Naive B cell (primary cell): ENCODE measurements at regions not wholly inside any gene's neighbourhood (a gene's known extent, or its start where the extent isn't known, plus 50 kb on each side); places are given as distances from the start of the nearest gene placed in this dataset.

Source experiments
- ATAC-seq, 2 donors: fragments of 150-1000 bp; cut with Tn5 transposase; 2 replicates each; pipeline ENCODE4 v1.10.0; 2021; ENCODE audit warnings: low read depth in 2 of 2, mild to moderate bottlenecking in 2 of 2, moderate library complexity in 2 of 2
- DNase-seq: peaks from one replicate; pipeline ENCODE4 v3.0.0; 2022
- H3K27ac Mint-ChIP-seq, 6 donors: one replicate each; pipeline ENCODE4 v1.8.0; 2020 to 2022; ENCODE audit warnings: mild to moderate bottlenecking in 6 of 6, mixed read lengths in 6 of 6, moderate library complexity in 5 of 6, inconsistent platforms in 2 of 6
- H3K27me3 Mint-ChIP-seq, 3 donors: one replicate each; pipeline ENCODE4 v1.8.0; 2021 to 2022; ENCODE audit warnings: mixed read lengths in 3 of 3, mild to moderate bottlenecking in 1 of 3
- H3K36me3 Mint-ChIP-seq, 2 donors: one replicate each; pipeline ENCODE4 v1.8.0; 2020 to 2022; ENCODE audit warnings: mixed read lengths in 2 of 2, inconsistent platforms in 1 of 2, mild to moderate bottlenecking in 1 of 2
- H3K4me1 Mint-ChIP-seq, 3 donors: one replicate each; pipeline ENCODE4 v1.8.0; 2020 to 2022; ENCODE audit warnings: mixed read lengths in 3 of 3, inconsistent platforms in 1 of 3, mild to moderate bottlenecking in 1 of 3, moderate library complexity in 1 of 3
- H3K4me3 Mint-ChIP-seq, 8 donors: one replicate each; pipeline ENCODE4 v1.8.0; 2020 to 2022; ENCODE audit warnings: mild to moderate bottlenecking in 8 of 8, mixed read lengths in 8 of 8, moderate library complexity in 8 of 8, inconsistent platforms in 2 of 8
- H3K9me3 Mint-ChIP-seq, 7 donors: one replicate each; pipeline ENCODE4 v1.8.0; 2020 to 2022; ENCODE audit warnings: mixed read lengths in 7 of 7, mild to moderate bottlenecking in 5 of 7, inconsistent platforms in 2 of 7, moderate library complexity in 1 of 7

GRCh38 chr6:14646371-14646770 lies 528.8 kb downstream of the CD83 start:
- H3K36me3 Mint-ChIP-seq, result peaks cover 0 to 4% of the 10 kb centered on the region in 2 donors
- H3K27me3 Mint-ChIP-seq, result no peaks in the 10 kb centered on the region
- DNase-seq, result no peak
- H3K4me3 Mint-ChIP-seq, result no peak overlapping the region
- H3K27ac Mint-ChIP-seq, result no peak overlapping the region
- peaks cover 29 to 40% (median 39%) of the 10 kb centered on the region in 3 donors for H3K4me1 Mint-ChIP-seq
- ATAC-seq, result no peak
- H3K9me3 Mint-ChIP-seq, result peaks cover 0 to 5% (median 0%) of the 10 kb centered on the region in 7 donors

- Mint-ChIP-seq H3K4me1 (peaks cover 30 to 41% (median 40%) of the 10 kb centered on the region in 3 donors), H3K9me3 (peaks cover 0 to 5% (median 2%) of the 10 kb centered on the region in 7 donors), H3K27ac (no peak overlapping the region), H3K27me3 (no peaks in the 10 kb centered on the region), H3K4me3 (no peak overlapping the region), H3K36me3 (peaks cover 0 to 4% of the 10 kb centered on the region in 2 donors)
- ATAC-seq (no peak), DNase-seq (no peak)
These were observed 529.8 kb downstream of the CD83 start for GRCh38 chr6:14647357-14647756.

GRCh38 chr6:14652536-14652935 lies 535.0 kb downstream of the CD83 start:
- no peaks in the 10 kb centered on the region for H3K27me3 Mint-ChIP-seq
- peaks cover 0 to 5% (median 2%) of the 10 kb centered on the region in 7 donors for H3K9me3 Mint-ChIP-seq
- peak overlapping the region in 4 of 6 donors; percentile 60 to 94 (median 75) for H3K27ac Mint-ChIP-seq
- DNase-seq, result no peak
- peaks cover 0 to 4% of the 10 kb centered on the region in 2 donors for H3K36me3 Mint-ChIP-seq
- H3K4me1 Mint-ChIP-seq, result peaks cover 30 to 69% (median 46%) of the 10 kb centered on the region in 3 donors
- no peak for ATAC-seq
- no peak overlapping the region for H3K4me3 Mint-ChIP-seq

GRCh38 chr6:14655201-14656061 lies 537.9 kb downstream of the CD83 start:
- H3K36me3 Mint-ChIP-seq, result peaks cover 0 to 4% of the 10 kb centered on the region in 2 donors
- no peak for DNase-seq
- H3K9me3 Mint-ChIP-seq, result peaks cover 0 to 2% (median 0%) of the 10 kb centered on the region in 7 donors
- H3K4me1 Mint-ChIP-seq, result peaks cover 14 to 59% (median 40%) of the 10 kb centered on the region in 3 donors
- peak overlapping the region; percentile 29 to 86 (median 74) for H3K4me3 Mint-ChIP-seq
- no peak for ATAC-seq
- peak overlapping the region in 4 of 6 donors; percentile 96 to 99 (median 97) for H3K27ac Mint-ChIP-seq
- H3K27me3 Mint-ChIP-seq, result no peaks in the 10 kb centered on the region

- peaks cover 0 to 4% of the 10 kb centered on the region in 2 donors for H3K36me3 Mint-ChIP-seq
- peak overlapping the region in 4 of 6 donors; percentile 96 to 99 (median 97) for H3K27ac Mint-ChIP-seq
- H3K4me1 Mint-ChIP-seq, result peaks cover 12 to 58% (median 40%) of the 10 kb centered on the region in 3 donors
- DNase-seq (peak; percentile 48), ATAC-seq (peak; percentile 24 to 38)
- peak overlapping the region; percentile 29 to 86 (median 74) for H3K4me3 Mint-ChIP-seq
- peaks cover 0 to 2% (median 0%) of the 10 kb centered on the region in 7 donors for H3K9me3 Mint-ChIP-seq
- H3K27me3 Mint-ChIP-seq, result no peaks in the 10 kb centered on the region
These were observed 538.5 kb downstream of the CD83 start for GRCh38 chr6:14656078-14656521.

- peak overlapping the region; percentile 29 to 86 (median 74) for H3K4me3 Mint-ChIP-seq
- peak; percentile 11 to 15 for ATAC-seq
- DNase-seq, result peak; percentile 46
- peak overlapping the region in 4 of 6 donors; percentile 96 to 99 (median 97) for H3K27ac Mint-ChIP-seq
- no peaks in the 10 kb centered on the region for H3K27me3 Mint-ChIP-seq
- peaks cover 7 to 53% (median 35%) of the 10 kb centered on the region in 3 donors for H3K4me1 Mint-ChIP-seq
- H3K36me3 Mint-ChIP-seq, result peaks cover 0 to 4% of the 10 kb centered on the region in 2 donors
- H3K9me3 Mint-ChIP-seq, result peaks cover 0 to under 1% (median 0%) of the 10 kb centered on the region in 7 donors
These were observed 539.1 kb downstream of the CD83 start for GRCh38 chr6:14656649-14657048.

GRCh38 chr6:14658030-14658429 lies 540.5 kb downstream of the CD83 start:
- DNase-seq (no peak), ATAC-seq (no peak)
- Mint-ChIP-seq H3K4me1 (peaks cover 1 to 47% (median 34%) of the 10 kb centered on the region in 3 donors), H3K9me3 (no peaks in the 10 kb centered on the region), H3K27me3 (no peaks in the 10 kb centered on the region), H3K4me3 (peak overlapping the region in 4 of 8 donors; percentile 45 to 82 (median 74)), H3K27ac (no peak overlapping the region), H3K36me3 (peaks cover 0 to 4% of the 10 kb centered on the region in 2 donors)

GRCh38 chr6:14658886-14659561 lies 541.5 kb downstream of the CD83 start:
- no peaks in the 10 kb centered on the region for H3K27me3 Mint-ChIP-seq
- H3K4me1 Mint-ChIP-seq, result peaks cover 3 to 41% (median 35%) of the 10 kb centered on the region in 3 donors
- H3K9me3 Mint-ChIP-seq, result no peaks in the 10 kb centered on the region
- ATAC-seq, result peak; percentile 24 to 26
- peak overlapping the region in 6 of 8 donors; percentile 40 to 82 (median 70) for H3K4me3 Mint-ChIP-seq
- peaks cover 0 to 4% of the 10 kb centered on the region in 2 donors for H3K36me3 Mint-ChIP-seq
- no peak overlapping the region for H3K27ac Mint-ChIP-seq
- peak; percentile 48 for DNase-seq

GRCh38 chr6:14659841-14660240 lies 542.3 kb downstream of the CD83 start:
- H3K9me3 Mint-ChIP-seq, result no peaks in the 10 kb centered on the region
- H3K4me1 Mint-ChIP-seq, result peaks cover 11 to 42% (median 36%) of the 10 kb centered on the region in 3 donors
- no peaks in the 10 kb centered on the region for H3K27me3 Mint-ChIP-seq
- ATAC-seq (no peak), DNase-seq (no peak)
- no peak overlapping the region for H3K27ac Mint-ChIP-seq
- peaks cover 0 to 4% of the 10 kb centered on the region in 2 donors for H3K36me3 Mint-ChIP-seq
- peak overlapping the region in 3 of 8 donors; percentile 48 to 66 (median 54) for H3K4me3 Mint-ChIP-seq

- H3K4me1 Mint-ChIP-seq, result peaks cover 23 to 39% (median 32%) of the 10 kb centered on the region in 3 donors
- peaks cover 0 to 4% of the 10 kb centered on the region in 2 donors for H3K36me3 Mint-ChIP-seq
- no peaks in the 10 kb centered on the region for H3K9me3 Mint-ChIP-seq
- H3K27ac Mint-ChIP-seq, result no peak overlapping the region
- DNase-seq (peak; percentile 86), ATAC-seq (peak; percentile 77 to 79)
- no peaks in the 10 kb centered on the region for H3K27me3 Mint-ChIP-seq
- H3K4me3 Mint-ChIP-seq, result no peak overlapping the region
These were observed 543.4 kb downstream of the CD83 start for GRCh38 chr6:14660806-14661579.

- peaks cover 0 to 4% of the 10 kb centered on the region in 2 donors for H3K36me3 Mint-ChIP-seq
- ATAC-seq (no peak), DNase-seq (no peak)
- H3K4me1 Mint-ChIP-seq, result peaks cover 29 to 39% (median 34%) of the 10 kb centered on the region in 3 donors
- no peaks in the 10 kb centered on the region for H3K27me3 Mint-ChIP-seq
- H3K27ac Mint-ChIP-seq, result no peak overlapping the region
- H3K4me3 Mint-ChIP-seq, result no peak overlapping the region
- no peaks in the 10 kb centered on the region for H3K9me3 Mint-ChIP-seq
These were observed 544.1 kb downstream of the CD83 start for GRCh38 chr6:14661691-14662090.

- ATAC-seq, result peak; percentile 62 to 69
- Mint-ChIP-seq H3K36me3 (no peaks in the 10 kb centered on the region), H3K4me1 (peaks cover 25 to 37% (median 31%) of the 10 kb centered on the region in 3 donors), H3K9me3 (no peaks in the 10 kb centered on the region), H3K27ac (peak overlapping the region in 5 of 6 donors; percentile 76 to 99 (median 98)), H3K4me3 (peak overlapping the region; percentile 48 to 83 (median 78)), H3K27me3 (no peaks in the 10 kb centered on the region)
- peak; percentile 85 for DNase-seq
These were observed 546.6 kb downstream of the CD83 start for GRCh38 chr6:14664112-14664601.
